ENCODE measurements at regions not wholly inside any gene's neighbourhood (a gene's known extent, or its start where the extent isn't known, plus 50 kb on each side); places are given as distances from the start of the nearest gene placed in this dataset.

GRCh38 chr5:57693488-57694305 lies 211.1 kb upstream of the ACTBL2 start:
- TF ChIP-seq CTCF (IDR thresholded peaks at IDR 0.05): no peak
- no peak for TF ChIP-seq POLR2A (IDR thresholded peaks at IDR 0.05)
- TF ChIP-seq EP300 (IDR thresholded peaks at IDR 0.05): no peak

Measured in ovary (tissue), 3 donors.